Esophagus muscularis mucosa (tissue), 4 donors: ENCODE measurements at regions not wholly inside any gene's neighbourhood (a gene's known extent, or its start where the extent isn't known, plus 50 kb on each side); places are given as distances from the start of the nearest gene placed in this dataset.
"Not testable (repeated sequence)": the region's sequence is repeated elsewhere in the genome, so short reads cannot be mapped to it uniquely, and the experiment has no call there.

ENCODE experiments used
- DNase-seq: peaks from one replicate; pipeline ENCODE4 v3.0.0-alpha.2; 2017; ENCODE audit errors: extremely low spot score
- H3K27ac ChIP-seq, 4 donors: fragments of 200-600 bp; sonication (generic); replicated peaks in 1 of 4; 1 replicate in 3 of 4; 2 replicates in 1 of 4; pipeline ENCODE4 v1.5.1; 2016 to 2019; ENCODE audit warnings: mild to moderate bottlenecking in 1 of 4
- H3K27me3 ChIP-seq, 4 donors: fragments of 200-600 bp; sonication (generic); one replicate each; pipeline versions ENCODE4 v1.5.1 to v1.6.0; 2016 to 2019
- H3K36me3 ChIP-seq, 4 donors: fragments of 200-600 bp; sonication (generic); one replicate each; pipeline ENCODE4 v1.5.1; 2016 to 2019
- H3K4me1 ChIP-seq, 4 donors: fragments of 200-600 bp; sonication (generic); one replicate each; pipeline ENCODE4 v1.5.1; 2016 to 2019
- H3K4me3 ChIP-seq, 4 donors: fragments of 200-600 bp; sonication (generic); 1 replicate in 2 of 4; 2 replicates in 2 of 4; pipeline ENCODE4 v1.5.1; 2016 to 2019; ENCODE audit warnings: mild to moderate bottlenecking in 4 of 4, moderate library complexity in 1 of 4
- H3K9me3 ChIP-seq, 4 donors: fragments of 200-600 bp; sonication (generic); 1 replicate in 3 of 4; 2 replicates in 1 of 4; pipeline ENCODE4 v1.5.1; 2016 to 2019
- CTCF ChIP-seq, 3 experiments: fragments of 200-600 bp in 2 of 3; fragments of 450-650 bp in 1 of 3; sonication (generic) in 2 of 3; IDR thresholded peaks; one replicate each; pipeline ENCODE4 v1.5.1; 2017 to 2019; ENCODE audit warnings: antibody characterized with exemption in 3 of 3, mild to moderate bottlenecking in 2 of 3, moderate library complexity in 1 of 3
- EP300 ChIP-seq: sonication (generic); formaldehyde crosslinking; IDR thresholded peaks from one replicate; pipeline ENCODE4 v1.6.1; 2017; ENCODE audit warnings: antibody characterized with exemption
- POLR2A ChIP-seq: fragments of 450-650 bp; IDR thresholded peaks from one replicate; pipeline ENCODE4 v1.6.1; 2017; ENCODE audit warnings: antibody characterized with exemption, moderate library complexity, mild to moderate bottlenecking, low read depth
- POLR2AphosphoS5 ChIP-seq, 2 donors: sonication (generic); formaldehyde crosslinking; IDR thresholded peaks; one replicate each; pipeline ENCODE4 v1.6.1; 2017; ENCODE audit warnings: antibody characterized with exemption in 2 of 2
- WGBS: methylation state at CpG from one replicate; pipeline ENCODE4 v1.1.5; 2018; 5-methylcytosine and 5-hydroxymethylcytosine counted together
- intact Hi-C: fragments of 100-400 bp; cut with DNase I; formaldehyde crosslinking; loops from one replicate; pipeline ENCODE4 v1.15.1; 2023

- H3K27me3 ChIP-seq = no peaks in the 10 kb centered on the region
- no peaks in the 10 kb centered on the region for H3K4me1 ChIP-seq
- intact Hi-C loops = no loop called here
- H3K9me3 ChIP-seq = no peaks in the 10 kb centered on the region
- no peak overlapping the region for H3K4me3 ChIP-seq
- no peak overlapping the region for H3K27ac ChIP-seq
- no peaks in the 10 kb centered on the region for H3K36me3 ChIP-seq
- TF ChIP-seq POLR2A = no peak
- no peak for TF ChIP-seq POLR2AphosphoS5 (IDR thresholded peaks at IDR 0.05)
- no peak for TF ChIP-seq EP300
- no peak for TF ChIP-seq CTCF (IDR thresholded peaks at IDR 0.05)
- no CpG with 5 or more reads among the region's 1 CpG for WGBS
- DNase-seq = no peak
Measured at GRCh38 chrY:7496001-7496400, 584.4 kb upstream of the AMELY start.

GRCh38 chrY:7484455-7485285 lies 573.1 kb upstream of the AMELY start:
- intact Hi-C loops, H3K27me3 ChIP-seq, H3K36me3 ChIP-seq, H3K27ac ChIP-seq, DNase-seq, H3K4me1 ChIP-seq, H3K4me3 ChIP-seq, H3K9me3 ChIP-seq: not testable (repeated sequence)
- no CpG with 5 or more reads among the region's 8 CpGs for WGBS

GRCh38 chrY:7471976-7472375 lies 560.4 kb upstream of the AMELY start:
- no CpG with 5 or more reads among the region's 10 CpGs for WGBS
- H3K36me3 ChIP-seq = no peaks in the 10 kb centered on the region
- no peak for TF ChIP-seq POLR2AphosphoS5 (IDR thresholded peaks at IDR 0.05)
- TF ChIP-seq EP300 = no peak
- TF ChIP-seq POLR2A = no peak
- no peak for TF ChIP-seq CTCF (IDR thresholded peaks at IDR 0.05)
- H3K9me3 ChIP-seq = no peaks in the 10 kb centered on the region
- peaks cover 0 to 6% (median 0%) of the 10 kb centered on the region in 4 donors for H3K4me1 ChIP-seq
- H3K4me3 ChIP-seq = no peak overlapping the region
- intact Hi-C loops = no loop called here
- H3K27me3 ChIP-seq = no peaks in the 10 kb centered on the region
- H3K27ac ChIP-seq = no peak overlapping the region
- DNase-seq = no peak

- DNase-seq = no peak
- intact Hi-C loops = no loop called here
- Histone ChIP-seq H3K4me3 (no peak overlapping the region), H3K27me3 (no peaks in the 10 kb centered on the region), H3K27ac (no peak overlapping the region), H3K36me3 (no peaks in the 10 kb centered on the region), H3K4me1 (peaks cover 0 to 15% (median under 1%) of the 10 kb centered on the region in 4 donors), H3K9me3 (no peaks in the 10 kb centered on the region)
- TF ChIP-seq POLR2AphosphoS5 (IDR thresholded peaks at IDR 0.05) = no peak
- no peak for TF ChIP-seq CTCF (IDR thresholded peaks at IDR 0.05)
- no peak for TF ChIP-seq POLR2A
- no peak for TF ChIP-seq EP300
Measured at GRCh38 chrY:7470037-7470436, 558.5 kb upstream of the AMELY start.

DNA sequence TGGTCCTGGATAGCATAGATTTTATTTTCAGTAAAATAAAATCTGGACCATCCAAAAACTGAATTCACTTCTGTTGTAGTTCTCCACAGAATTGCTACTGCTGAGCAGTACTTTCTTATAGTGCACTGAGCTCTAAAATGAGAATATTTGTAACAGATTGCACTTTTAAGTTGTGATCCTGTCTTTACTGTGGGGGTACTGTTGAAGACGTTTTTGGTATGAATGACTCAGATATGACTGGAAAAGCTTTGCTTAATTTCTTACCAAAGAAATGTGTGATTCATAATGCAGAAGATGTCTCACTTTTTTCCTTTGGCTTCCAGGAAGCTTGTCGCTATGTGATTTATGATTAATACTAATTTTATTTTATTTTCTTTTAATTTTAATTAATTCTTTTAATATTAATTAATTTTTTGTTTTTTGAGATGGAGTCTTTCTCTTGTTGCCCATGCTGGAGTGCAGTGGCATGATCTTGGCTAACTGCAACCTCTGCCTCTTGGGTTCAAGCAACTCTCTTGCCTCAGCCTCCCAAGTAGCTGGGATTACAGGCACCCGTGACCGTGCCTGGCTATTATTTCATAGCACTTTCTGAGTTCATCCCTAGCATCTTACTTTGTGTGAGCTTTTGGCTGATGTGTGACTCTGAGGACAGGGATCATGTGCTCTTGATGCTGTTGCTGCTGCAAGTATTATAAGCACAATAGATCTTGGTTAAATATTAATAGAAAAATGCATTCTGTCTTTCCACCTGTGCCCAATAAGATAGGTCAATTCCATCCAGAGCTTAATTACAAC lies 557.6 kb upstream of the AMELY start:
- no peak for DNase-seq
- Histone ChIP-seq H3K9me3 (no peaks in the 10 kb centered on the region), H3K4me1 (peaks cover 0 to 21% (median 2%) of the 10 kb centered on the region in 4 donors), H3K36me3 (no peaks in the 10 kb centered on the region), H3K27ac (peak overlapping the region in 1 of 4 donors; percentile 22), H3K27me3 (no peaks in the 10 kb centered on the region), H3K4me3 (no peak overlapping the region)
- TF ChIP-seq POLR2A (no peak), CTCF (IDR thresholded peaks at IDR 0.05) (no peak), EP300 (no peak), POLR2AphosphoS5 (IDR thresholded peaks at IDR 0.05) (no peak)
- intact Hi-C loops = no loop called here
- no CpG with 5 or more reads among the region's 4 CpGs for WGBS
